Mammary epithelial cell (primary cell): ENCODE measurements at regions not wholly inside any gene's neighbourhood (a gene's known extent, or its start where the extent isn't known, plus 50 kb on each side); places are given as distances from the start of the nearest gene placed in this dataset.

Experiments
- EZH2 ChIP-seq: IDR thresholded peaks from 2 replicates; pipeline ENCODE4 v1.6.1; 2012; ENCODE audit warnings: low read length, inconsistent platforms, borderline replicate concordance
- TF ChIP-seq, protein P1 (sequence below), 2 donors: IDR thresholded peaks in 1 of 2; conservative IDR thresholded peaks in 1 of 2; 2 replicates each; pipeline ENCODE4 v1.5.1; 2011 to 2012; ENCODE audit warnings: inconsistent platforms in 2 of 2, low read length in 2 of 2, mild to moderate bottlenecking in 2 of 2, control low read depth in 1 of 2, low read depth in 1 of 2; ENCODE audit not compliant: insufficient read depth in 1 of 2; ENCODE audit errors: extremely low read depth in 1 of 2

DNA sequence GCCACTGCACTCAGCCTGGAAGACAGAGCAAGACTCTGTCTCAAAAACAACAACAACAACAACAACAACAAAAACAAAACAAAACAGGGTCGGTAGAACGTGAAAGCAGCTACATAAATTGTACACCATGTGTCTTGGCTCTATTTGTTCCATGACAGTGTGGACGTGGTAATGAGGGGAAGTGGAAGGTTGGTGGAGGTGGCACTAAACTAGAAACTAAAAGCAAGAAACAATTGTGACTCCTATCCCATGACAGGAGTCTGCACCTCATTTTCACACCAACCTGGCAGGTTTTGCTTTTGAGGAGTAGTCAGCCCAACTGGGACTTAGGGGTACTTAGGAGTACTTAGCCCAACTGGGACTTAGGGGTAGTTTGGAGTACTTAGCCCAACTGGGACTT, 62.5 kb upstream of the MRPS9 start:
- TF ChIP-seq, protein P1, sequence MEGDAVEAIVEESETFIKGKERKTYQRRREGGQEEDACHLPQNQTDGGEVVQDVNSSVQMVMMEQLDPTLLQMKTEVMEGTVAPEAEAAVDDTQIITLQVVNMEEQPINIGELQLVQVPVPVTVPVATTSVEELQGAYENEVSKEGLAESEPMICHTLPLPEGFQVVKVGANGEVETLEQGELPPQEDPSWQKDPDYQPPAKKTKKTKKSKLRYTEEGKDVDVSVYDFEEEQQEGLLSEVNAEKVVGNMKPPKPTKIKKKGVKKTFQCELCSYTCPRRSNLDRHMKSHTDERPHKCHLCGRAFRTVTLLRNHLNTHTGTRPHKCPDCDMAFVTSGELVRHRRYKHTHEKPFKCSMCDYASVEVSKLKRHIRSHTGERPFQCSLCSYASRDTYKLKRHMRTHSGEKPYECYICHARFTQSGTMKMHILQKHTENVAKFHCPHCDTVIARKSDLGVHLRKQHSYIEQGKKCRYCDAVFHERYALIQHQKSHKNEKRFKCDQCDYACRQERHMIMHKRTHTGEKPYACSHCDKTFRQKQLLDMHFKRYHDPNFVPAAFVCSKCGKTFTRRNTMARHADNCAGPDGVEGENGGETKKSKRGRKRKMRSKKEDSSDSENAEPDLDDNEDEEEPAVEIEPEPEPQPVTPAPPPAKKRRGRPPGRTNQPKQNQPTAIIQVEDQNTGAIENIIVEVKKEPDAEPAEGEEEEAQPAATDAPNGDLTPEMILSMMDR (conservative IDR thresholded peaks at IDR 0.05 in 1 of 2, IDR thresholded peaks at IDR 0.05 in 1 of 2; ENCODE audit: extremely low read depth in 1 of 2, insufficient read depth in 1 of 2, low read depth in 1 of 2, low read length in 2 of 2), result no peak
- TF ChIP-seq EZH2, result no peak
